DND-41 (cell line): ENCODE measurements at regions not wholly inside any gene's neighbourhood (a gene's known extent, or its start where the extent isn't known, plus 50 kb on each side); places are given as distances from the start of the nearest gene placed in this dataset.
A peak's percentile ranks its signal among the peaks of the same experiment; 100 is the strongest.

Experiments used
- ATAC-seq: fragments of 200-7000 bp; cut with Tn5 transposase; 3 replicates; pipeline ENCODE4 v1.9.1; 2021; ENCODE audit warnings: low read depth; ENCODE audit not compliant: insufficient read depth
- DNase-seq: peaks from one replicate; pipeline ENCODE4 v3.0.0-alpha.2; 2020
- H2AFZ ChIP-seq: 2 replicates; pipeline ENCODE4 v1.6.0; 2012; ENCODE audit warnings: low read depth, low read length
- H3K27ac ChIP-seq: 2 replicates; pipeline ENCODE4 v1.5.1; 2012; ENCODE audit warnings: low read length, inconsistent platforms
- H3K27me3 ChIP-seq: fragments of 200-600 bp; sonication (generic); 2 replicates; pipeline ENCODE4 v1.6.0; 2012; ENCODE audit warnings: low read length, mild to moderate bottlenecking, inconsistent platforms; ENCODE audit not compliant: insufficient read depth, poor library complexity
- H3K36me3 ChIP-seq: 2 replicates; pipeline ENCODE4 v1.5.1; 2012; ENCODE audit warnings: low read length, inconsistent platforms; ENCODE audit not compliant: insufficient read depth
- H3K4me1 ChIP-seq: 2 replicates; pipeline ENCODE4 v1.5.1; 2012; ENCODE audit warnings: mild to moderate bottlenecking, low read length; ENCODE audit not compliant: insufficient read depth
- H3K4me2 ChIP-seq: 2 replicates; pipeline ENCODE4 v1.6.0; 2012; ENCODE audit warnings: mild to moderate bottlenecking, moderate library complexity, low read length, inconsistent platforms; ENCODE audit not compliant: insufficient read depth
- H3K4me3 ChIP-seq, 2 experiments: fragments of 200-600 bp in 1 of 2; shearing (Covaris generic) in 1 of 2; 2 replicates each; pipeline ENCODE4 v1.5.1; 2012 to 2016; ENCODE audit warnings: inconsistent platforms in 2 of 2, low read length in 2 of 2, mild to moderate bottlenecking in 2 of 2, low read depth in 1 of 2, moderate library complexity in 1 of 2
- H3K79me2 ChIP-seq: 2 replicates; pipeline ENCODE4 v1.6.0; 2012; ENCODE audit warnings: low read length, inconsistent platforms; ENCODE audit not compliant: insufficient read depth
- H3K9ac ChIP-seq: 2 replicates; pipeline ENCODE4 v1.6.0; 2012; ENCODE audit warnings: low read depth, mild to moderate bottlenecking, inconsistent platforms, low read length, moderate library complexity
- H3K9me3 ChIP-seq: 2 replicates; pipeline ENCODE4 v1.5.1; 2012; ENCODE audit warnings: low read length, moderate library complexity, mild to moderate bottlenecking, inconsistent platforms; ENCODE audit not compliant: insufficient read depth, severe bottlenecking
- H4K20me1 ChIP-seq: 2 replicates; pipeline ENCODE4 v1.6.0; 2012; ENCODE audit warnings: low read length; ENCODE audit not compliant: insufficient read depth
- EZH2 ChIP-seq: IDR thresholded peaks from 3 replicates; pipeline ENCODE4 v1.6.1; 2012; ENCODE audit warnings: borderline replicate concordance, low read depth, mild to moderate bottlenecking, moderate library complexity, low read length, inconsistent platforms; ENCODE audit not compliant: severe bottlenecking
- TF ChIP-seq, protein P1 (sequence below): IDR thresholded peaks from 2 replicates; pipeline ENCODE4 v1.5.1; 2012; ENCODE audit warnings: borderline replicate concordance, low read length, moderate library complexity, mild to moderate bottlenecking; ENCODE audit not compliant: poor library complexity, severe bottlenecking; ENCODE audit errors: extremely low read depth

DNA sequence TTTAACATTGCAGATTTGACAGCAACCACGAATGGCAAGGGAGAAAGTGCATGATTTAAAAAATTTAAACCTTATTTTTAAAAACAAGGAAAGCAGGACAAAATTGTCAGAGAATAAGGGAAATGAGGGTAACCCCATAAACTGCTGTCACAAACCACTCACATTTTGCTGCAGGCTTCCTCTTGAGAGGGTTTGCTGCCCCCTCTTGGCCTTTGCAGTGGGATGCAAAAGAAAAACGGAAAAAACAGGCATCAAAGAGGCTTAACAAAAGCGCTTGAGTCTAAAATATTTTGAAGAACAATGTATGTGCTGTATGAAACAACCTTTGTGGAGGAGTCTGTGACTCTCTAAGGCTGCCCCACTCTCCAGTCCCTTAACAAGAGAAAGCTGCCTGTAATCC is 91.6 kb downstream of the TMX3 start:
- peak; percentile 44; the same call in 1 of the 3 replicates for ATAC-seq
- Histone ChIP-seq H3K4me2 (no peak overlapping the region), H2AFZ (no peak overlapping the region)

DNA sequence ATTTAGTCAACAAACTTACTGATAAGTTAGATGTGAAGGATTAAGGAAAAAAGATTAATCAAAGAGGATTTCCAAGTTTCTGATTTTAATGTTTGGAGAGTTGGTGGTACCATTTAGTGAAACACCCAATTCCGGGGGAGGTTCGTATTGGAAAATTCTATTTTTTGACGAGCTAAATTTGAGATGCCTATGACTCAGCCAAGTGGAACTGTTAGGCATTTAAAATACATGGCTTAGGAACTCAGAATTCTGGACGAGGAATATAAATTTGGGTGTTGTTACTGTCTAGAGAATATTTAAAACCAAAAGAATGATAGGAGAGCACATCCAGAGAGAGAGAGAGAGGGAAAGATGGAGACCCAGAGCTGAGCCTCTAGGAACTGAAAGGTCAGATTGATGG is 103.6 kb downstream of the TMX3 start:
- ATAC-seq (no peak), DNase-seq (no peak)

More for the DNA sequence above, 91.6 kb downstream of the TMX3 start:
- Histone ChIP-seq H3K4me3 (no peak overlapping the region), H3K9me3 (no peaks in the 10 kb centered on the region), H3K27me3 (no peaks in the 10 kb centered on the region), H3K79me2 (no peaks in the 10 kb centered on the region), H4K20me1 (no peaks in the 10 kb centered on the region), H3K9ac (no peak overlapping the region), H3K36me3 (no peaks in the 10 kb centered on the region), H3K4me1 (no peaks in the 10 kb centered on the region), H3K27ac (no peak overlapping the region)
- peak; percentile 21 for DNase-seq
- TF ChIP-seq EZH2 = no peak
- TF ChIP-seq, protein P1, sequence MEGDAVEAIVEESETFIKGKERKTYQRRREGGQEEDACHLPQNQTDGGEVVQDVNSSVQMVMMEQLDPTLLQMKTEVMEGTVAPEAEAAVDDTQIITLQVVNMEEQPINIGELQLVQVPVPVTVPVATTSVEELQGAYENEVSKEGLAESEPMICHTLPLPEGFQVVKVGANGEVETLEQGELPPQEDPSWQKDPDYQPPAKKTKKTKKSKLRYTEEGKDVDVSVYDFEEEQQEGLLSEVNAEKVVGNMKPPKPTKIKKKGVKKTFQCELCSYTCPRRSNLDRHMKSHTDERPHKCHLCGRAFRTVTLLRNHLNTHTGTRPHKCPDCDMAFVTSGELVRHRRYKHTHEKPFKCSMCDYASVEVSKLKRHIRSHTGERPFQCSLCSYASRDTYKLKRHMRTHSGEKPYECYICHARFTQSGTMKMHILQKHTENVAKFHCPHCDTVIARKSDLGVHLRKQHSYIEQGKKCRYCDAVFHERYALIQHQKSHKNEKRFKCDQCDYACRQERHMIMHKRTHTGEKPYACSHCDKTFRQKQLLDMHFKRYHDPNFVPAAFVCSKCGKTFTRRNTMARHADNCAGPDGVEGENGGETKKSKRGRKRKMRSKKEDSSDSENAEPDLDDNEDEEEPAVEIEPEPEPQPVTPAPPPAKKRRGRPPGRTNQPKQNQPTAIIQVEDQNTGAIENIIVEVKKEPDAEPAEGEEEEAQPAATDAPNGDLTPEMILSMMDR = peak; percentile 62

DNA sequence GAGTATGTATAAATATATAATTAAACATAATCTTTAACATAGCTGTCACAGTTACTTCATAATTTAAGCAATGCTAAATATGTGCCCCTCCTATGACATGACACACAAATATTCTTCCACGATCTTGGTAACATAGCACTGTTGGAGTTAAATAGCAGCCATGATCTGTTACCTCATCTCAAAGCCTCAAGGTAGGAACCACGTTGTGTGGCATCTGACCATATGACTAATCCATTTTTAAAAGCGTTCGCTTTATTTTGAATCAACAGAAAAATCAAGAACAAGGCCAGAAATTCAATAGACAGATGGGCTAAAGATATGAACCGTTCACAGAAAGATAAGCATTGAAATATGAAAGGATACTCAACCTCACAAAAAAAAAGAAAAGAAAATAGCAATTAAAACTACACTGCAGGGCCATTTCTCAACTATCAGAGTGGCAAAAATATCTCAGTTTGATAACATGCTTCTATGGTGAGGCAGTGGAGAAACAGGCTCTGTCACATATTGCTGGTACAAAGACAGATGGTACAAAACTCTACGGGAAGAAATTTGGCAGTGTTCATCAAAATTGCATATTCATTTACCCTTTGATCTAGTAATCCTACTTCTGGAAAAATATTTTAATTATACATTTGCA is 105.9 kb downstream of the TMX3 start:
- Histone ChIP-seq H4K20me1 (no peaks in the 10 kb centered on the region), H2AFZ (no peak overlapping the region), H3K4me2 (no peak overlapping the region), H3K36me3 (no peaks in the 10 kb centered on the region), H3K27ac (no peak overlapping the region), H3K9ac (no peak overlapping the region), H3K4me3 (no peak overlapping the region), H3K79me2 (no peaks in the 10 kb centered on the region), H3K27me3 (no peaks in the 10 kb centered on the region), H3K4me1 (no peaks in the 10 kb centered on the region), H3K9me3 (no peaks in the 10 kb centered on the region)
- TF ChIP-seq, protein P1 = no peak
- DNase-seq (no peak), ATAC-seq (no peak)

More for the DNA sequence above, 103.6 kb downstream of the TMX3 start:
- no peak overlapping the region for H3K9ac ChIP-seq
- H4K20me1 ChIP-seq = no peaks in the 10 kb centered on the region
- H3K27ac ChIP-seq = no peak overlapping the region
- H3K79me2 ChIP-seq = no peaks in the 10 kb centered on the region
- H3K27me3 ChIP-seq = no peaks in the 10 kb centered on the region
- H3K4me3 ChIP-seq = no peak overlapping the region
- no peaks in the 10 kb centered on the region for H3K9me3 ChIP-seq
- H3K36me3 ChIP-seq = no peaks in the 10 kb centered on the region
- H3K4me1 ChIP-seq = no peaks in the 10 kb centered on the region
- H3K4me2 ChIP-seq = no peak overlapping the region
- no peak overlapping the region for H2AFZ ChIP-seq
- TF ChIP-seq EZH2 = no peak
- TF ChIP-seq, protein P1 = no peak

DNA sequence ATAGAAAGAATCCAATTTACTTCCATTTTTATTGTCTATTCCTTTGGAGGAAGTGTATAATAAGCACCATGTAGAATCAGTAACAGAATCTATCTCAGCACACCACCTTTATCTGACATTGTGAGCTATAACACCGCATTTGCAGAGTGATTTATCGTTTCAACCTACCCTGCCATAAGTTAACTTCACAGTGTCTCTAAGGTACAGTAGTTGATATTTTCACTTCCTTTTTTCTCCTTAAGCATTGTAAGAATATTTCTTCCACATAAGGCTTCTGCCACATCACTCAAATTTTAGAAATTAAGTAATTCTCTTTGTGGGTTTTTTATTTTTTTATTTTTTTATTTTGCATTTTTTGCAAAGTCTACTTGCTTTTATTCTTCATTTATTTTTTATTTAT is 107.1 kb downstream of the TMX3 start:
- DNase-seq (no peak), ATAC-seq (no peak)
- H4K20me1 ChIP-seq = no peaks in the 10 kb centered on the region

More for the DNA sequence above, 107.1 kb downstream of the TMX3 start:
- no peaks in the 10 kb centered on the region for H3K4me1 ChIP-seq
- H3K36me3 ChIP-seq = no peaks in the 10 kb centered on the region
- no peak overlapping the region for H3K4me2 ChIP-seq
- H3K27me3 ChIP-seq = no peaks in the 10 kb centered on the region
- H3K9me3 ChIP-seq = no peaks in the 10 kb centered on the region
- no peak overlapping the region for H3K4me3 ChIP-seq
- no peak overlapping the region for H3K9ac ChIP-seq
- H3K27ac ChIP-seq = no peak overlapping the region
- TF ChIP-seq EZH2 = no peak
- TF ChIP-seq, protein P1 = no peak
- H2AFZ ChIP-seq = no peak overlapping the region
- H3K79me2 ChIP-seq = no peaks in the 10 kb centered on the region
